Neuron (in vitro differentiated cells): ENCODE measurements at regions not wholly inside any gene's neighbourhood (a gene's known extent, or its start where the extent isn't known, plus 50 kb on each side); places are given as distances from the start of the nearest gene placed in this dataset.
"Not testable (repeated sequence)": the region's sequence is repeated elsewhere in the genome, so short reads cannot be mapped to it uniquely, and the experiment has no call there.

ENCODE experiments used
- H2AFZ ChIP-seq: one replicate; pipeline ENCODE4 v1.6.1; 2013; ENCODE audit warnings: low read depth, mild to moderate bottlenecking, inconsistent platforms, low read length, moderate library complexity
- H3K27me3 ChIP-seq: one replicate; pipeline ENCODE4 v1.6.1; 2013; ENCODE audit warnings: low read length; ENCODE audit not compliant: insufficient read depth
- H3K36me3 ChIP-seq: one replicate; pipeline ENCODE4 v1.6.1; 2013; ENCODE audit warnings: low read length; ENCODE audit not compliant: insufficient read depth
- H3K4me1 ChIP-seq: one replicate; pipeline ENCODE4 v1.6.1; 2013; ENCODE audit warnings: low read length; ENCODE audit not compliant: insufficient read depth
- H3K4me3 ChIP-seq: 2 replicates; pipeline ENCODE4 v1.5.1; 2013; ENCODE audit warnings: mild to moderate bottlenecking, low read length, moderate library complexity
- H3K9me3 ChIP-seq: one replicate; pipeline ENCODE4 v1.6.1; 2013; ENCODE audit warnings: low read length

DNA sequence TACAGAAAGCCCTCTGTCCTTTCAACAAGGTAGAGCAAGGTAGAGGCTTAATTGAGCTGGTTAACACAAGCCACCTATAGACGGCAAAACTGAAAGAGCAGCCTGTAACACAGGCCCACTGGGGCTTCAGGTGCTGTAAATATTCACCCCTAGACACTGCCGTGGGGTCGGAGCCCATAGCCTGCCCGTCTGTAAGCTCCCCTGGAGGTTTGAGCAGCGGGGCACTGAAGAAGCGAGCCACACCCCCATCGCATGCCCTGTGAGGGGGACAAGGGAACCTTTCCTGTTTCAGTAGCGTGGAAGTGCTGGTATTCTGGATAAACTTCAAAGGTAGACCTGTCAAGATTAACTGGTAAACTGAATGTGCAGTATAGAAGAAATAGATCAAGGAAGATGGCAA lies 160.4 kb downstream of the TPBG start:
- H2AFZ ChIP-seq = no peak overlapping the region
- H3K4me1 ChIP-seq = no peaks in the 10 kb centered on the region
- H3K36me3 ChIP-seq = no peaks in the 10 kb centered on the region
- no peaks in the 10 kb centered on the region for H3K27me3 ChIP-seq
- H3K9me3 ChIP-seq = no peaks in the 10 kb centered on the region
- H3K4me3 ChIP-seq = no peak overlapping the region

DNA sequence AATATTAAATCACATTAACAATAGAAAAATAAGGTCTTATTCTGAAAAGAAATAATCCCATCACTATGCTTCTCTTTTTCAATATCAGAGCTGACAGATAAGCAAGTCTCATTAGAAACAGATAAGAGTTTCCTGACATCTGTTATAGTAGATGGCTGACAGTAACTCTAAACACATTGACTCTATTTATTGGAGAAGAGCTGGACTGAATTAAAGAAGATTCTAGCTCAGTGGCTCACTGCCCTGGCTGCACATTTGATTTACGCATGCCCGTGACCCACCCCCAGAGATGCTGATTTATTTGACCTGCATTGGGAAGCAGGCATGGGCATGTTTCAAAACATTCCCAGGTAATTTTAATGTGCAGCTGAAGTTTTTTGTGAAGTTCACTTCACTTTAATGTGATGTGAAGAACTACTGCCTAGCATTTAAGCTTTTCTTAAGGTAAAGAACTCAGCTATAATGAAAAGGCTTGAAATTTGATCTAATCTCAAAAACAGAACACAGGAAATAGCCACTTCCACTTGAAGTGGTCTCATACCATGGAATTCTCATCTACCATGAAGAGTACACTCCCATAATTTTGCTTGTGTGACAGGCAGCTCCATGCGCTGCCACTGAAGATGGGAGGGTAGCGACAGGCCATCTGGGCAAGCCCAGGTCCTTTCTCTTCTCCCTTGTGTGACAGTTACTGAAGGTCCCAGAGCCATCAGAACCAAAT lies 162.3 kb downstream of the TPBG start:
- Histone ChIP-seq H3K27me3 (no peaks in the 10 kb centered on the region), H3K4me3 (no peak overlapping the region), H2AFZ (no peak overlapping the region), H3K36me3 (no peaks in the 10 kb centered on the region), H3K9me3 (no peaks in the 10 kb centered on the region), H3K4me1 (no peaks in the 10 kb centered on the region)

DNA sequence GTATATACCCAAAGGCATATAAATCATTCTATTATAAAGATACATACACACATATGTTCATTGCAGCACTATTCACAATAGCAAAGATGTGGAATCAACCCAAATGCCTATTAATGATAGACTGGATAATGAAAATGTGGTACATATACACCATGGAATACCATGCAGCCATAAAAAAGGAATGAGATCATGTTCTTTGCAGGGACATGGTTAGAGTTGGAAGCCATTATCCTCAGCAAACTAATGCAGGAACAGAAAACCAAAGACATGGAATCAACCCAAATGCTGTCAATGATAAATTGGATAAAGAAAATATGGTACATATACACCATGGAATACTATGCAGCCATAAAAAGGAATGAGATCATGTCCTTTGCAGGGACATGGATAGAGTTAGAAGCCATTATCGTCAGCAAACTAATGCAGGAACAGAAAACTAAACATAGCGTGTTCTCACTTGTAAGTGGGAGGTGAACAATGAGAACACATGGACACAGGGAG lies 166.4 kb downstream of the TPBG start:
- H3K27me3 ChIP-seq, H3K9me3 ChIP-seq, H3K36me3 ChIP-seq, H3K4me1 ChIP-seq, H2AFZ ChIP-seq, H3K4me3 ChIP-seq: not testable (repeated sequence)

DNA sequence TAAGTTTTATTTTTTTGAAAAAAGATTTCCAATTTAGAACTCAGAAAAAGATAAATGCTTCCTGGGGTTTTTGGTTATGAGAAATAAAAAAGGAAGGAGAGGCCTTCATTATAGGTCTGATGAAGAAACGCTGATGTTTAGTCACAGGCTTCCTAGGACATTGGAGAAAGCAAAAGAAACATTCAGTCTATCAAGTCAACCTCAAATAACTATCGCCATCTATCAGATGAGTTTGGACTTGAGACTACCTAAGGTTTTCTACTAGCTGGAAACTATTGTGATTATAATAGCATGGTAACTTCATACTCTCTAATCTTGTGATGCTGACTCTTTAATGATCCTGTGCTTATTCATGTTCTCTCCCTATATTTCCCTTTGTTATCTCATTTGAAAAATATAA lies 171.3 kb downstream of the TPBG start:
- Histone ChIP-seq H3K4me3 (no peak overlapping the region), H3K9me3 (no peaks in the 10 kb centered on the region), H3K27me3 (no peaks in the 10 kb centered on the region), H3K4me1 (no peaks in the 10 kb centered on the region), H3K36me3 (no peaks in the 10 kb centered on the region), H2AFZ (no peak overlapping the region)

DNA sequence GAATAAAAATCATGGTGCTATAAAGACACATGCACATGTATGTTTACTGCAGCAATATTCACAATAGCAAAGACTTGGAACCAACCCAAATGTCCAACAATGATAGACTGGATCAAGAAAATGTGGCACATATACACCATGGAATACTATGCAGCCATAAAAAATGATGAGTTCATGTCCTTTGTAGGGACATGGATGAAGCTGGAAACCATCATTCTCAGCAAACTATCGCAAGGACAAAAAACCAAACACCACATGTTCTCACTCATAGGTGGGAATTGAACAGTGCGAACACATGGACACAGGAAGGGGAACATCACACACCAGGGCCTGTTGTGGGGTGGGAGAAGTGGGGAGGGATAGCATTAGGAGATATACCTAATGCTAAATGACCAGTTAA lies 185.9 kb downstream of the TPBG start:
- H3K27me3 ChIP-seq, H3K4me3 ChIP-seq, H3K36me3 ChIP-seq, H3K4me1 ChIP-seq, H3K9me3 ChIP-seq, H2AFZ ChIP-seq: not testable (repeated sequence)

DNA sequence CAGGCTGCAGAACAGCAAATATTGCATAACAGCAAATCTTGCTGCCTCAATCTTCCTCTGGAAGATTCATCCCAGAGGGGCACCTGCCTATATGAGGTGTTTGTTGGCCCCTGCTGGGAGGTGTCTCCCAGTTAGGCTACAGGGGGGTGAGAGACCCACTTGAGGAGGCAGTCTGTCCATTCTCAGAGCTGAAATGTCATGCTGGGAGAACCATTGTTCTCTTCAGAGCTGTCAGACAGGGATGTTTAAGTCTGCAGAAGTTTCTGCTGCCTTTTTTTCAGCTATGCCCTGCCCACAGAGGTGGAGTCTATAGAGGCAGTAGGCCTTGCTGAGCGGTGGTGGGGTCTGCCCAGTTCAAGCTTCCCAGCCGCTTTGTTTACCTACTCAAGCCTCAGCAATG lies 187.7 kb downstream of the TPBG start:
- not testable (repeated sequence) for H3K9me3 ChIP-seq, H3K4me1 ChIP-seq, H3K36me3 ChIP-seq, H2AFZ ChIP-seq, H3K27me3 ChIP-seq, H3K4me3 ChIP-seq

DNA sequence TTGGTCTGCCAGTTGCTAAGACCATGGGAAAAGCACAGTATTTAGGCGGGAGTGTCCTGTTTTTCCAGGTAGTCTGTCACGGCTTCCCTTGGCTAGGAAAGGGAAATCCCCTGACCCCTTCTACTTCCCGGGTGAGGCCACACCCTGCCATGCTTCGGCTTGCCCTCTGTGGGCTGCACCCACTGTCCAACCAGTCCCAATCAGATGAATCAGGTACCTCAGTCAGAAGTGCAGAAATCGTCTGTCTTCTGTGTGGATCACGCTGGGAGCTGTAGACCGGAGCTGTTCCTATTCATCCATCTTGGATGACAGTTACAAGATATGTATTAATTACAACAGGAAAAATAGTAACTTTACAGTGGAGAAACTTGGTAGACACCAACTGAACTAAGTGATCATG lies 188.2 kb downstream of the TPBG start:
- no peaks in the 10 kb centered on the region for H3K27me3 ChIP-seq
- H3K9me3 ChIP-seq = no peaks in the 10 kb centered on the region
- no peaks in the 10 kb centered on the region for H3K4me1 ChIP-seq
- no peak overlapping the region for H3K4me3 ChIP-seq
- H3K36me3 ChIP-seq = no peaks in the 10 kb centered on the region
- no peak overlapping the region for H2AFZ ChIP-seq

DNA sequence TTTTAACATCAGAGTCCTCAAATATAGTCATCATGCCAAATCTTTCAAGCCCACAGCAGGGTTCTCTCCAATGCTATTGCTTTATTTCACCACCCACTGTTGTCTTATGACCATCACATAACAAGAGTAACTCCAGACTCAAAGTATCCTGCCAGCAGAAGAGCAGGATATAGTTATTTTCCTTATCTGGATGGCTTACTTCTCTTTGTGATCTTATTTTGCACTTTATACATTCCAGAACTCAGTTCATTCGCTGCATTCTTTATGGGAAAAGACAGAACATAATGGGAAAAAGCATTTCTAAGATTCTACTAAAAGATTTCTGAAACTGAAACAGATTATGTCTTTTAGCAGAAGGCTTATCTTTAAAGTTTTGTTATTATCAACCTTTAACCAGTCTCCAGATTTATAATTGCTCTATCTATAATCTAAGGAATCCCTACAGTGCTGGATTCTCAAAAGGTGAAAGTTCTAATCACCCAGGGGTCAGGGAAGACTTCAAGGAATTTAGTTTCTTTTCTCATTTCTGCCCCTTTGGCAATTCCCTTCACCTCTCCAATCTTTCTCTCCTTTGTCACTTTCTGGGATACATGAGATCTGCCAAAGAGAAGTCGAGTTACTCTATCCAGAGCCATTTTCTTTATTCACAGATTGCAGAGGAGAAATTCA lies 190.4 kb downstream of the TPBG start:
- H3K27me3 ChIP-seq = no peaks in the 10 kb centered on the region

DNA sequence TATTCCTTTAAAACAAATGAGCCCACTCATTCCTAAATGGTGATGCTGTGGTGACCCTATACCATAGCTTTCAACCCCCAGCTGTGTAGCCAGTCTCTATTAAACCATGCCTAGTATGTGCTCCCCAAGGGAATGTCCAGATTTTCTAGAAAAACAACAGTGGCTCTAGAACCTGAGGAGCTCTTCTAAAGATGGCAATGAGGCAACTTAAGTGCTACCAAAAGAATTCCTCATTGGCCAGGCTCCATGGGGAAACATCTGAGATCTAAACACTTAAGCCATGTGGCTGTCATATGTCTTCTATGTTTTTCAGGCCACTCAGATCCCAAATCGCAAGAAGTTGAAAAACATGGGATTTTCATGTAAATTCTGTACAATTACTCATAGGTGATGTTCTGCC lies 191.0 kb downstream of the TPBG start:
- Histone ChIP-seq H2AFZ (no peak overlapping the region), H3K4me3 (no peak overlapping the region), H3K36me3 (no peaks in the 10 kb centered on the region), H3K4me1 (no peaks in the 10 kb centered on the region), H3K9me3 (no peaks in the 10 kb centered on the region), H3K27me3 (no peaks in the 10 kb centered on the region)

More for the DNA sequence above, 190.4 kb downstream of the TPBG start:
- no peaks in the 10 kb centered on the region for H3K36me3 ChIP-seq
- no peak overlapping the region for H3K4me3 ChIP-seq
- no peaks in the 10 kb centered on the region for H3K4me1 ChIP-seq
- no peaks in the 10 kb centered on the region for H3K9me3 ChIP-seq
- no peak overlapping the region for H2AFZ ChIP-seq

DNA sequence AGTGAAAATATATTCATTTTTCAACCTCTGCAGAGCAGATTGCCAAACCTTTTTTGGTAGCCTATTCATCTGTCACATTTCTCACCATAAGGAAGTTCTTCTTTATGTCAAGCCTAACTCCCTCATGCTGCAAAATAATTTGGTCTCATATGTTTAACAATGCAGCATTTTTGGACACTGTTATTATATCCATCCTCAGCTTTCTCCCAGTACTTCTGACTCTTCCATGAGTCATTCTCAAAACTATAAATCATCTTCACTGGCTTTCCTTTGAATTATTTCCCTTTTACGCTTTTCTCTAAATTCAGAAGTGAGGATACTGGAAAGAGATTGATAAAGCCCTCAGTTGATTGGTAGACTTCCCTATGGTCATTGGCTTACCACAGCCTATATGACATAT lies 192.2 kb downstream of the TPBG start:
- no peak overlapping the region for H3K4me3 ChIP-seq
- H3K27me3 ChIP-seq = no peaks in the 10 kb centered on the region
- no peaks in the 10 kb centered on the region for H3K36me3 ChIP-seq
- H2AFZ ChIP-seq = no peak overlapping the region
- H3K4me1 ChIP-seq = no peaks in the 10 kb centered on the region
- no peaks in the 10 kb centered on the region for H3K9me3 ChIP-seq

DNA sequence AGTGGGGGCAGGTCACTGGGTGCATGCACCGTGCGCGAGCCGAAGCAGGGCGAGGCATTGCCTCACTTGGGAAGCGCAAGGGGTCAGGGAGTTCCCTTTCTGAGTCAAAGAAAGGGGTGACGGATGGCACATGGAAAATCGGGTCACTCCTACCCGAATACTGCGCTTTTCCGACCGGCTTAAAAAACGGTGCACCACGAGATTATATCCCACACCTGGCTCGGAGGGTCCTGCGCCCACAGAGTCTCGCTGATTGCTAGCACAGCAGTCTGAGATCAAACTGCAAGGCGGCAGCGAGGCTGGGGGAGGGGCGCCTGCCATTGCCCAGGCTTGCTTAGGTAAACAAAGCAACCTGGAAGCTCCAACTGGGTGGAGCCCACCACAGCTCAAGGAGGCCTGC lies 194.9 kb downstream of the TPBG start:
- H3K4me1 ChIP-seq, H3K27me3 ChIP-seq: not testable (repeated sequence)

DNA sequence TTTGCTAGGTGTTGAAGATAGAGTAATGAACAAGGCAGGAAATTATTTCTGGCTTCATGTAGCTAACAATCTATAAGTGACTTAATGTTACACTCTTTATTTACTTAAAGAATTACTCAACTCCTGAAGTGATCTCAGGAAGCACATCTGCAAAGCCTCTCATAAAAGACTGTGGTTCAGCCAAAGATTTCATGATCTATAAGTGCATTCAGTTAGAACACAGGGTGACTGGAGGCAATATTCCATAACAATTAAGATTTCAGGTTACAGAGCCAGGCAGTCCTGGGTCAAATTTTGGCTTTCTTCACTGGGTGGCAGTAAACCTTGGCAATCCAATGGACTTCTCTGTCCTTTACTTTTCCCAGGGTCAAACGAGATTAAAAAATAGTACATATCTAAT lies 204.0 kb downstream of the TPBG start:
- H3K4me1 ChIP-seq = no peaks in the 10 kb centered on the region
- H3K9me3 ChIP-seq = no peaks in the 10 kb centered on the region
- H2AFZ ChIP-seq = no peak overlapping the region
- H3K4me3 ChIP-seq = no peak overlapping the region
- H3K36me3 ChIP-seq = no peaks in the 10 kb centered on the region
- H3K27me3 ChIP-seq = no peaks in the 10 kb centered on the region

More for the DNA sequence above, 194.9 kb downstream of the TPBG start:
- H2AFZ ChIP-seq, H3K4me3 ChIP-seq, H3K36me3 ChIP-seq, H3K9me3 ChIP-seq: not testable (repeated sequence)

DNA sequence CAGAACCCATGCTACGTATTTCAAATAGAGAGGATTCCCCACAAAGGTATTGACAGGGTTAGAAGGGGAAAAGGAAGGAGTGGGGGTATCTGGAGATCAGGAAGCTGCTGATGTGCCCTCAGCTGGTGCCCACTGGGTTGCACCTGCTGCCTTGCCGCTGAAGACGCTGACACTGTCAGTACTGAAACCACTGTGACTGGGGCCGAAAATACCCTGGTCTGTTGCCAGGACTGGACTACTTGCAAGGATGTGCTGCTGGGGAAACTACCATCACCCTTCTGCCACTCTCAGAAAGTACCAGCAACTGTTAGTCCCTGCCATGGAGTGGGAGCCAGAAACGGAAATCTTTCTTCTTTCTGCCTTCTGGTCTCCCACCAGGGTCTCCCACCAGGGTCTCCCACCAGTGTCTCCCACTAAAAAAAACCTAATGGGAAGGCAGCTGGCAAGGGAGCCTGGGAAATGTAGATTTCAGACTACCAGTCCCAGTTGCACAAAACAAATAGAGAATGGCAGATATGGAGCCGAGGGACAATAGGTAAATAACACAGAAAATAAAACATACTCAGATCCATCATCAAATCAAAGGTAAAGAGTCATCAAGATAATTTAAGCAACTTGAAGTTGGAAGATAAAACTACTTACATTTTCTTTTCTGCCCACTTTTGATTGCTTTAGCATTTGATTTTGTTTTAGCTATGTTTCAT lies 204.8 kb downstream of the TPBG start:
- no peaks in the 10 kb centered on the region for H3K36me3 ChIP-seq
- H3K27me3 ChIP-seq = no peaks in the 10 kb centered on the region
- no peak overlapping the region for H3K4me3 ChIP-seq
- no peaks in the 10 kb centered on the region for H3K9me3 ChIP-seq
- no peaks in the 10 kb centered on the region for H3K4me1 ChIP-seq
- no peak overlapping the region for H2AFZ ChIP-seq
